ENCODE measurements at regions not wholly inside any gene's neighbourhood (a gene's known extent, or its start where the extent isn't known, plus 50 kb on each side); places are given as distances from the start of the nearest gene placed in this dataset.

GRCh38 chr5:110239786-110240185 lies 486.7 kb downstream of the TMEM232 start:
- H3K4me1 ChIP-seq, result no peaks in the 10 kb centered on the region
- no peaks in the 10 kb centered on the region; the same call in 1 of the 2 replicates for H3K9me3 ChIP-seq
- no peak overlapping the region for H3K4me3 ChIP-seq (ENCODE audit: low read depth, low read length)
- H3K27me3 ChIP-seq, result no peaks in the 10 kb centered on the region
- DNase-seq, result no peak
- H3K36me3 ChIP-seq, result no peaks in the 10 kb centered on the region
- no peak for TF ChIP-seq CTCF (IDR thresholded peaks at IDR 0.05; ENCODE audit: low read depth, low read length)

GRCh38 chr5:110242950-110243349 lies 483.5 kb downstream of the TMEM232 start:
- Histone ChIP-seq H3K9me3 (no peaks in the 10 kb centered on the region; the same call in 1 of the 2 replicates), H3K4me3 (ENCODE audit: low read depth, low read length) (no peak overlapping the region), H3K36me3 (no peaks in the 10 kb centered on the region), H3K4me1 (no peaks in the 10 kb centered on the region), H3K27me3 (no peaks in the 10 kb centered on the region)
- no peak for TF ChIP-seq CTCF (IDR thresholded peaks at IDR 0.05; ENCODE audit: low read depth, low read length)
- DNase-seq, result no peak

GRCh38 chr5:110248921-110249320 lies 477.6 kb downstream of the TMEM232 start:
- H3K9me3 ChIP-seq, result no peaks in the 10 kb centered on the region
- H3K4me1 ChIP-seq, result no peaks in the 10 kb centered on the region
- no peak for TF ChIP-seq CTCF (IDR thresholded peaks at IDR 0.05; ENCODE audit: low read depth, low read length)
- H3K4me3 ChIP-seq (ENCODE audit: low read depth, low read length), result no peak overlapping the region
- no peaks in the 10 kb centered on the region for H3K36me3 ChIP-seq
- no peaks in the 10 kb centered on the region for H3K27me3 ChIP-seq
- no peak for DNase-seq

GRCh38 chr5:110250355-110250754 lies 476.1 kb downstream of the TMEM232 start:
- TF ChIP-seq CTCF (IDR thresholded peaks at IDR 0.05; ENCODE audit: low read depth, low read length), result no peak
- no peak for DNase-seq
- no peaks in the 10 kb centered on the region for H3K36me3 ChIP-seq
- no peaks in the 10 kb centered on the region for H3K4me1 ChIP-seq
- H3K4me3 ChIP-seq (ENCODE audit: low read depth, low read length), result no peak overlapping the region
- H3K9me3 ChIP-seq, result no peaks in the 10 kb centered on the region
- H3K27me3 ChIP-seq, result no peaks in the 10 kb centered on the region

GRCh38 chr5:110250755-110251154 lies 475.7 kb downstream of the TMEM232 start:
- TF ChIP-seq CTCF (IDR thresholded peaks at IDR 0.05; ENCODE audit: low read depth, low read length), result no peak
- no peaks in the 10 kb centered on the region for H3K27me3 ChIP-seq

GRCh38 chr5:110251366-110251765 lies 475.1 kb downstream of the TMEM232 start:
- Histone ChIP-seq H3K4me1 (no peaks in the 10 kb centered on the region), H3K9me3 (no peaks in the 10 kb centered on the region), H3K36me3 (no peaks in the 10 kb centered on the region), H3K27me3 (no peaks in the 10 kb centered on the region), H3K4me3 (ENCODE audit: low read depth, low read length) (no peak overlapping the region)
- TF ChIP-seq CTCF (IDR thresholded peaks at IDR 0.05; ENCODE audit: low read depth, low read length), result no peak
- DNase-seq, result no peak

More at GRCh38 chr5:110250755-110251154, 475.7 kb downstream of the TMEM232 start:
- no peak overlapping the region for H3K4me3 ChIP-seq (ENCODE audit: low read depth, low read length)
- H3K4me1 ChIP-seq, result no peaks in the 10 kb centered on the region
- H3K36me3 ChIP-seq, result no peaks in the 10 kb centered on the region
- DNase-seq, result no peak
- no peaks in the 10 kb centered on the region for H3K9me3 ChIP-seq
